ENCODE measurements at regions not wholly inside any gene's neighbourhood (a gene's known extent, or its start where the extent isn't known, plus 50 kb on each side); places are given as distances from the start of the nearest gene placed in this dataset.
"Not testable (repeated sequence)": the region's sequence is repeated elsewhere in the genome, so short reads cannot be mapped to it uniquely, and the experiment has no call there.

DNA sequence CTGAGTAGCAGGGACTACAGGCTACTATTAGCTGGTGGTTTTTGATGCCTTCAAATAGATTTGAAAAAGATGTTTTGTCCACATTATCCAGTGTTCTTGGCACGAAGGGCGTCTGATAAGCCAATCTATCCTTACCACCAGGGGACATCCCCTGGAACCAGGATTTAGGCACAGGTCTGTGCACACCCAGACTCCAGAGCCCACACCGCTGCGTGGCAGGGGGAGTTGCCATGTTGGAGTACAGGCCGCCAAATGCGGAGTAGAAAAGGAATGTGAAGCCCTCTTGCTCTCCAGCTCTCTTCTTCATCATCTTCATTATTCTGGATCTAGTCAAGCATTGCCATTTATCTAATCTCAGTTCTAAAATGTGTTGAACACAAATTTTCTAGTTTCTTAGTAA lies 54.3 kb downstream of the RNU1-4 start:
- DNase-seq, result not testable (repeated sequence)

- not testable (repeated sequence) for DNase-seq
Observed at GRCh38 chr1:16795119-16795518, 54.8 kb downstream of the RNU1-4 start.

DNA sequence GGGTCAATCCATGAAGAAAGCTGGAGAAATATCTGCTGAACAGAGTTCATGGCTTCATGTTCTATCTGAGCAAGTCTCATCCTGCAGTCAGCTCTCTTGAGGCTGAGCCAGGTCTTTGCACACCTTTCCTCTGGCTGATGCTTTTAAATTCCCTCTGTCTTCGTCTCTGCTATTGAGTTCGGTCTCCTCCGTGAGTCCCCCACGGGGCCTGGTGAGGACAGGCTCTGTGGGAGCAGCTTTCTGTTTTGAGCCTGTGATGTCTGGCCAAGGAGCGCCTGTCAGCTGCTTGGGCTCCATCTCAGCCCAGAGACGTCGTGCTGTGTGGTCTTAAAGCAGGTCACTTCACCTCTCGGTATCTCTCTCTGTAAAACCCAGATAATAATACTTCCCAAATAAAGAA lies 55.9 kb downstream of the RNU1-4 start:
- not testable (repeated sequence) for DNase-seq

DNA sequence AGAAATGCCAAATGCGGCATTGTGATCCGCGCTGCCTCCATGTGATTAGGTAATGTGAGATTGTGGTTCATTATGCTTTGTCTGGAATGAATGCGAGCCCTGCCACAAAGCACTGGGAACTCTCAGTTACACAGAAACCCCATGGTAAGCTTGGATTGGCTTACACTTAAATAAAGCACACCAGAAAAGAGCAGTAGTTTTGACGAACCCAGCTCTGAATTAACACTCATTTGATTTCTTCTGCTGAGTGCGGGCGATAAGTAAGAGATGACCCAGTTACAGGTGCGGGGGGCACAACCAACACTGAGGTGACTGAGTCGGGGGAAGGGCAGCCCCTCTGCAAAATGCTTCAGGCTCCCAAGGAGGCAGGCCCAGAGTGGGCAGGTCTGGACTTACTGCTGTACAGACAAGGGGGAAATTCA lies 56.3 kb downstream of the RNU1-4 start:
- DNase-seq, result peak; percentile 22

DNA sequence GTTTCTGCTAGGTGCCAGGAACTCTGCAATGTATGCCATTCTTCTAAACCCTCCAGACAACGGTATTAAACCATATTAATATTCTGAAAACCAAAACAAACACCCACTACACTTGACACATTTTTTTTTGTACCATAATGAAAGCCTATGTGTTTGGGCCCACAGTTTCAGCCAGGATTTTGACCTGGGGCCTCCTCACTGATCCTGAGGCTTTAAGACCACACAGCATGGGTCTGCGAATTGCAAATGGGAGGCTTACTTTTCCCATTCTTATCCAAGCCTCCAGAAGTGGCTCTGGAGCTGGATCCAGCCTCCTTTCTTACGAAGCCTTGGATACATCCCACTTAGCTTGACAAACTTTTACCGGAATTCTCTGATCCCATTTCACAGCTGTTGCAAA lies 56.7 kb downstream of the RNU1-4 start:
- not testable (repeated sequence) for DNase-seq

DNA sequence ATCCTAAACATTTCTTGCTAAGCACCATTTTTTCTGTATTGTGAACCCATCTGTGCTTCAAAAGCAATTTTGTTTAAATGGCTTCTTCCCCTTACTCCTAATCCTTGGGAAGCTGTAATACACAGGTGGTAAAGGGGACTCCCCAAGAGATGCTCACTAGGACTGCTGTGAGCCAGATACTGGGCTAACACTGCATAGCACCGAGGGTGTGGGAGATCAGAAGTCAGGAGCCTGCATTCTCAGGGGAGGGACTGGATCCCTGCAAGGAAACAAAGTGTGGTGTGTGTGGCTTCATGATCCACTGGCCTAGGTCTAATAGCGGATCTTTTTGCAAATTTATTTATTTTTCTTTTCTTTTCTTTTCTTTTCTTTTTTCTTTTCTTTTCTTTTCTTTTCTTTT lies 57.7 kb downstream of the RNU1-4 start:
- not testable (repeated sequence) for DNase-seq

Measured in femur (tissue), 1 donor.